Activated T-cell treated with anti-CD3 and anti-CD28 coated beads, Interleukin-2, amount 50 U/mL, for 4 hours (primary cell): ENCODE measurements at regions not wholly inside any gene's neighbourhood (a gene's known extent, or its start where the extent isn't known, plus 50 kb on each side); places are given as distances from the start of the nearest gene placed in this dataset.

Experiments
- ATAC-seq, 2 donors: fragments of 200-7000 bp; cut with Tn5 transposase; one replicate each; pipeline ENCODE4 v1.10.0; 2021
- DNase-seq: peaks from one replicate; pipeline ENCODE4 v3.0.0-alpha.2; 2020
- H3K27me3 Mint-ChIP-seq: one replicate; pipeline ENCODE4 v1.8.0; 2021; ENCODE audit warnings: low read depth, mixed read lengths
- H3K36me3 Mint-ChIP-seq: one replicate; pipeline ENCODE4 v1.8.0; 2022; ENCODE audit warnings: mixed read lengths; ENCODE audit not compliant: insufficient read depth
- H3K4me1 Mint-ChIP-seq: one replicate; pipeline ENCODE4 v1.8.0; 2021; ENCODE audit warnings: low read depth, mixed read lengths
- H3K4me3 Mint-ChIP-seq: one replicate; pipeline ENCODE4 v1.8.0; 2021; ENCODE audit warnings: mild to moderate bottlenecking, moderate library complexity, mixed read lengths
- H3K9me3 Mint-ChIP-seq: one replicate; pipeline ENCODE4 v1.8.0; 2021; ENCODE audit warnings: mixed read lengths

- Mint-ChIP-seq H3K27me3 (peaks cover 5% of the 10 kb centered on the region), H3K36me3 (no peaks in the 10 kb centered on the region), H3K9me3 (no peaks in the 10 kb centered on the region), H3K4me3 (no peak overlapping the region), H3K4me1 (no peaks in the 10 kb centered on the region)
- DNase-seq (no peak), ATAC-seq (no peak)
Measured at GRCh38 chr2:37543999-37544557, 127.4 kb downstream of the CDC42EP3 start.

- no peaks in the 10 kb centered on the region for H3K36me3 Mint-ChIP-seq
- DNase-seq, result no peak
- peaks cover 5% of the 10 kb centered on the region for H3K27me3 Mint-ChIP-seq
- no peaks in the 10 kb centered on the region for H3K9me3 Mint-ChIP-seq
- H3K4me3 Mint-ChIP-seq, result no peak overlapping the region
- H3K4me1 Mint-ChIP-seq, result no peaks in the 10 kb centered on the region
- no peak for ATAC-seq
Measured at GRCh38 chr2:37544591-37545031, 126.8 kb downstream of the CDC42EP3 start.

GRCh38 chr2:37549598-37549997 lies 121.8 kb downstream of the CDC42EP3 start:
- Mint-ChIP-seq H3K27me3 (no peaks in the 10 kb centered on the region), H3K36me3 (no peaks in the 10 kb centered on the region), H3K4me3 (no peak overlapping the region), H3K4me1 (peaks cover 14% of the 10 kb centered on the region), H3K9me3 (no peaks in the 10 kb centered on the region)
- ATAC-seq, result no peak
- DNase-seq, result no peak

GRCh38 chr2:37550190-37550589 lies 121.3 kb downstream of the CDC42EP3 start:
- no peak for ATAC-seq
- no peak for DNase-seq
- no peaks in the 10 kb centered on the region for H3K9me3 Mint-ChIP-seq
- H3K4me3 Mint-ChIP-seq, result no peak overlapping the region
- H3K36me3 Mint-ChIP-seq, result no peaks in the 10 kb centered on the region
- no peaks in the 10 kb centered on the region for H3K27me3 Mint-ChIP-seq
- H3K4me1 Mint-ChIP-seq, result peaks cover 14% of the 10 kb centered on the region

GRCh38 chr2:37551783-37552182 lies 119.7 kb downstream of the CDC42EP3 start:
- no peak for DNase-seq
- no peak overlapping the region for H3K4me3 Mint-ChIP-seq

GRCh38 chr2:37552339-37552738 lies 119.1 kb downstream of the CDC42EP3 start:
- Mint-ChIP-seq H3K27me3 (no peaks in the 10 kb centered on the region), H3K36me3 (no peaks in the 10 kb centered on the region), H3K4me3 (no peak overlapping the region), H3K4me1 (peaks cover 14% of the 10 kb centered on the region), H3K9me3 (no peaks in the 10 kb centered on the region)
- ATAC-seq (peak in 1 of 2 donors; percentile 53), DNase-seq (no peak)

More at GRCh38 chr2:37551783-37552182, 119.7 kb downstream of the CDC42EP3 start:
- no peaks in the 10 kb centered on the region for H3K36me3 Mint-ChIP-seq
- H3K27me3 Mint-ChIP-seq, result no peaks in the 10 kb centered on the region
- H3K4me1 Mint-ChIP-seq, result peaks cover 14% of the 10 kb centered on the region
- ATAC-seq, result no peak
- H3K9me3 Mint-ChIP-seq, result no peaks in the 10 kb centered on the region

- ATAC-seq (no peak), DNase-seq (no peak)
- H3K27me3 Mint-ChIP-seq, result no peaks in the 10 kb centered on the region
- H3K4me3 Mint-ChIP-seq, result no peak overlapping the region
- no peaks in the 10 kb centered on the region for H3K9me3 Mint-ChIP-seq
- no peaks in the 10 kb centered on the region for H3K36me3 Mint-ChIP-seq
- H3K4me1 Mint-ChIP-seq, result peaks cover 17% of the 10 kb centered on the region
Measured at GRCh38 chr2:37553411-37554154, 117.9 kb downstream of the CDC42EP3 start.

GRCh38 chr2:37554155-37554510 lies 117.3 kb downstream of the CDC42EP3 start:
- no peaks in the 10 kb centered on the region for H3K9me3 Mint-ChIP-seq
- H3K27me3 Mint-ChIP-seq, result no peaks in the 10 kb centered on the region
- no peaks in the 10 kb centered on the region for H3K36me3 Mint-ChIP-seq
- ATAC-seq, result no peak
- no peak overlapping the region for H3K4me3 Mint-ChIP-seq
- H3K4me1 Mint-ChIP-seq, result peaks cover 19% of the 10 kb centered on the region
- no peak for DNase-seq

GRCh38 chr2:37554687-37555086 lies 116.8 kb downstream of the CDC42EP3 start:
- Mint-ChIP-seq H3K27me3 (no peaks in the 10 kb centered on the region), H3K36me3 (no peaks in the 10 kb centered on the region), H3K9me3 (no peaks in the 10 kb centered on the region), H3K4me1 (peaks cover 19% of the 10 kb centered on the region), H3K4me3 (no peak overlapping the region)
- DNase-seq (no peak), ATAC-seq (peak in 1 of 2 donors; percentile 52)

- Mint-ChIP-seq H3K4me3 (no peak overlapping the region), H3K36me3 (no peaks in the 10 kb centered on the region), H3K4me1 (peaks cover 17% of the 10 kb centered on the region), H3K27me3 (no peaks in the 10 kb centered on the region), H3K9me3 (no peaks in the 10 kb centered on the region)
- DNase-seq, result no peak
- ATAC-seq, result peak in 1 of 2 donors; percentile 53
Measured at GRCh38 chr2:37555457-37555856, 116.0 kb downstream of the CDC42EP3 start.

GRCh38 chr2:37556256-37556655 lies 115.2 kb downstream of the CDC42EP3 start:
- H3K9me3 Mint-ChIP-seq, result no peaks in the 10 kb centered on the region

GRCh38 chr2:37558623-37559022 lies 112.8 kb downstream of the CDC42EP3 start:
- ATAC-seq, result no peak
- no peaks in the 10 kb centered on the region for H3K9me3 Mint-ChIP-seq
- H3K4me1 Mint-ChIP-seq, result peaks cover 21% of the 10 kb centered on the region
- no peaks in the 10 kb centered on the region for H3K27me3 Mint-ChIP-seq
- no peaks in the 10 kb centered on the region for H3K36me3 Mint-ChIP-seq
- no peak overlapping the region for H3K4me3 Mint-ChIP-seq
- DNase-seq, result no peak

More at GRCh38 chr2:37556256-37556655, 115.2 kb downstream of the CDC42EP3 start:
- no peaks in the 10 kb centered on the region for H3K27me3 Mint-ChIP-seq
- H3K4me1 Mint-ChIP-seq, result peaks cover 17% of the 10 kb centered on the region
- DNase-seq, result no peak
- no peaks in the 10 kb centered on the region for H3K36me3 Mint-ChIP-seq
- no peak for ATAC-seq
- no peak overlapping the region for H3K4me3 Mint-ChIP-seq

- Mint-ChIP-seq H3K9me3 (no peaks in the 10 kb centered on the region), H3K27me3 (no peaks in the 10 kb centered on the region), H3K36me3 (no peaks in the 10 kb centered on the region), H3K4me1 (peaks cover 21% of the 10 kb centered on the region), H3K4me3 (no peak overlapping the region)
- ATAC-seq, result no peak
- DNase-seq, result no peak
Measured at GRCh38 chr2:37560241-37560848, 111.1 kb downstream of the CDC42EP3 start.

- Mint-ChIP-seq H3K36me3 (no peaks in the 10 kb centered on the region), H3K27me3 (no peaks in the 10 kb centered on the region), H3K4me3 (no peak overlapping the region), H3K4me1 (peaks cover 21% of the 10 kb centered on the region), H3K9me3 (no peaks in the 10 kb centered on the region)
- DNase-seq (no peak), ATAC-seq (no peak)
Measured at GRCh38 chr2:37560863-37561614, 110.4 kb downstream of the CDC42EP3 start.
